ENCODE measurements at regions not wholly inside any gene's neighbourhood (a gene's known extent, or its start where the extent isn't known, plus 50 kb on each side); places are given as distances from the start of the nearest gene placed in this dataset.
A peak's percentile ranks its signal among the peaks of the same experiment; 100 is the strongest.

- DNase-seq: no peak
- H3K79me2 ChIP-seq (ENCODE audit: insufficient read depth, low read length): no peaks in the 10 kb centered on the region
- H3K9me3 ChIP-seq (ENCODE audit: control insufficient read depth, low read depth, low read length): no peaks in the 10 kb centered on the region
- H3K4ac ChIP-seq (ENCODE audit: low read depth, low read length): no peak overlapping the region
- no peak overlapping the region for H2AFZ ChIP-seq (ENCODE audit: low read length)
- H3K23ac ChIP-seq (ENCODE audit: insufficient read length, low read depth, low read length): no peak overlapping the region
- H3K27ac Mint-ChIP-seq: peak overlapping the region in 2 of 3 experiments; percentile 1 to 63; a peak in 3 of 7 replicates
- no peak overlapping the region for H3K9ac ChIP-seq (ENCODE audit: extremely low read depth, insufficient read length, low read length)
- H3K18ac ChIP-seq (ENCODE audit: insufficient read length, low read depth, low read length): no peak overlapping the region
- H3K27ac ChIP-seq (ENCODE audit: insufficient read length, low read depth, low read length): no peak overlapping the region
- no peaks in the 10 kb centered on the region for H3K36me3 Mint-ChIP-seq (ENCODE audit: insufficient read depth in 1 of 3, low read depth in 3 of 3)
- no peak overlapping the region for H4K8ac ChIP-seq (replicated peaks; ENCODE audit: insufficient read length, low read depth, low read length)
- no peak overlapping the region for H3K4me3 Mint-ChIP-seq
- peaks cover 19 to 25% of the 10 kb centered on the region in 2 experiments for H3K4me1 Mint-ChIP-seq
- no CpG with 5 or more reads among the region's 2 CpGs for WGBS (ENCODE audit: extremely low coverage, insufficient read length, low lambda C conversion rate)
- H3K9me3 Mint-ChIP-seq: no peaks in the 10 kb centered on the region
- H2BK5ac ChIP-seq (ENCODE audit: insufficient read length, low read length): no peak overlapping the region
- H3T11ph ChIP-seq (ENCODE audit: low read length): no peak overlapping the region
- H2AK5ac ChIP-seq (ENCODE audit: insufficient read length, low read length): no peak overlapping the region
- no peaks in the 10 kb centered on the region for H3K27me3 ChIP-seq (ENCODE audit: insufficient read depth, low read length)
- H2BK12ac ChIP-seq (ENCODE audit: insufficient read length, low read depth, low read length): no peak overlapping the region
- no peak overlapping the region for H2BK15ac ChIP-seq (ENCODE audit: low read depth, low read length)
- no peaks in the 10 kb centered on the region for H3K79me1 ChIP-seq (ENCODE audit: insufficient read depth, low read depth, low read length, poor library complexity, severe bottlenecking)
- H4K91ac ChIP-seq (ENCODE audit: insufficient read length, low read depth, low read length): no peak overlapping the region
- TF ChIP-seq CTCF (conservative IDR thresholded peaks at IDR 0.05): no peak
- no peaks in the 10 kb centered on the region for H4K20me1 ChIP-seq (ENCODE audit: control insufficient read depth, insufficient read depth, insufficient read length)
- H3K14ac ChIP-seq (ENCODE audit: insufficient read depth, low read length): no peak overlapping the region
- H3K27me3 Mint-ChIP-seq (ENCODE audit: low read depth): no peaks in the 10 kb centered on the region
- H2BK20ac ChIP-seq (ENCODE audit: low read depth, low read length, poor library complexity, severe bottlenecking): no peak overlapping the region
- no peak overlapping the region for H2BK120ac ChIP-seq (ENCODE audit: low read depth, low read length, poor library complexity, severe bottlenecking)
- H3K56ac ChIP-seq (ENCODE audit: insufficient read length, low read depth, low read length): no peak overlapping the region
- H3K4me1 ChIP-seq (ENCODE audit: insufficient read depth, low read length): peaks cover 2% of the 10 kb centered on the region; the same call in 1 of the 2 replicates
- H4K5ac ChIP-seq (ENCODE audit: insufficient read length, low read depth, low read length): no peak overlapping the region
- H3K4me2 ChIP-seq (ENCODE audit: insufficient read depth, insufficient read length, low read length): no peak overlapping the region
- no peaks in the 10 kb centered on the region for H3K23me2 ChIP-seq (ENCODE audit: insufficient read length, low read depth, low read length, poor library complexity, severe bottlenecking)
These were observed 158.0 kb downstream of the DEPDC1B start for GRCh38 chr5:60541980-60542379.

All from H9 (cell line).